A549 (cell line): ENCODE measurements at regions not wholly inside any gene's neighbourhood (a gene's known extent, or its start where the extent isn't known, plus 50 kb on each side); places are given as distances from the start of the nearest gene placed in this dataset.

Source experiments
- EP300 ChIP-seq, 2 experiments: fragments of >200 bp; sonication (Bioruptor Twin); formaldehyde crosslinking; IDR thresholded peaks; 2 replicates in 1 of 2; 3 replicates in 1 of 2; pipeline ENCODE4 v1.6.1; 2016 to 2017
- POLR2A ChIP-seq: IDR thresholded peaks from 2 replicates; pipeline ENCODE4 v1.6.1; 2012; ENCODE audit warnings: mild to moderate bottlenecking, low read length
- TF ChIP-seq, protein P1 (sequence below): fragments of >200 bp; sonication (Bioruptor Twin); formaldehyde crosslinking; IDR thresholded peaks from 3 replicates; pipeline ENCODE4 v1.5.1; 2016

DNA sequence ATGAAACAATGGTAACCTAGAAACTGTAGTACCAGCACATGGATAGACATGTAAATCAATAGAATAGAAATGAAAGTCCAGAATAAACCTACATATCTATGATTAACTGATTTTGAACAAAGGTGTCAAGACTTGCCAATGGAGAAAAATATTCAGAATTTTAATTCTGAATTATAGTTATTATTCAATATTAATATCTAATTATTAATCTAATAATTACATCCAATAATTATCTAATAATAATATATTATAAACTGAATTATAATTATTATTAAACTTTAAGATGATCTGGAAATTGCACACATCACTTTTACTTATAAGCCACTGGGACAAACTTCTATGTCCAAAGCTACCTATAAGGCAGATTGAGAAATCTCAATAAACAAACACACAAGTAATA is 1365.2 kb upstream of the ADGRL3 start:
- TF ChIP-seq POLR2A = no peak
- TF ChIP-seq, protein P1, sequence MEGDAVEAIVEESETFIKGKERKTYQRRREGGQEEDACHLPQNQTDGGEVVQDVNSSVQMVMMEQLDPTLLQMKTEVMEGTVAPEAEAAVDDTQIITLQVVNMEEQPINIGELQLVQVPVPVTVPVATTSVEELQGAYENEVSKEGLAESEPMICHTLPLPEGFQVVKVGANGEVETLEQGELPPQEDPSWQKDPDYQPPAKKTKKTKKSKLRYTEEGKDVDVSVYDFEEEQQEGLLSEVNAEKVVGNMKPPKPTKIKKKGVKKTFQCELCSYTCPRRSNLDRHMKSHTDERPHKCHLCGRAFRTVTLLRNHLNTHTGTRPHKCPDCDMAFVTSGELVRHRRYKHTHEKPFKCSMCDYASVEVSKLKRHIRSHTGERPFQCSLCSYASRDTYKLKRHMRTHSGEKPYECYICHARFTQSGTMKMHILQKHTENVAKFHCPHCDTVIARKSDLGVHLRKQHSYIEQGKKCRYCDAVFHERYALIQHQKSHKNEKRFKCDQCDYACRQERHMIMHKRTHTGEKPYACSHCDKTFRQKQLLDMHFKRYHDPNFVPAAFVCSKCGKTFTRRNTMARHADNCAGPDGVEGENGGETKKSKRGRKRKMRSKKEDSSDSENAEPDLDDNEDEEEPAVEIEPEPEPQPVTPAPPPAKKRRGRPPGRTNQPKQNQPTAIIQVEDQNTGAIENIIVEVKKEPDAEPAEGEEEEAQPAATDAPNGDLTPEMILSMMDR = no peak
- TF ChIP-seq EP300 (IDR thresholded peaks at IDR 0.05) = no peak
